HG03095 (cell line): ENCODE measurements at regions not wholly inside any gene's neighbourhood (a gene's known extent, or its start where the extent isn't known, plus 50 kb on each side); places are given as distances from the start of the nearest gene placed in this dataset.
"Not testable (repeated sequence)": the region's sequence is repeated elsewhere in the genome, so short reads cannot be mapped to it uniquely, and the experiment has no call there.

Experiments
- ATAC-seq: cut with Tn5 transposase; IDR thresholded peaks from one replicate; pipeline ENCODE4 v1.9.1; 2021; ENCODE audit warnings: moderate library complexity; ENCODE audit not compliant: unreplicated experiment

GRCh38 chr4:127284236-127284635 lies 348.5 kb upstream of the INTU start:
- ATAC-seq: no peak

GRCh38 chr4:127291316-127291715 lies 341.4 kb upstream of the INTU start:
- no peak for ATAC-seq

DNA sequence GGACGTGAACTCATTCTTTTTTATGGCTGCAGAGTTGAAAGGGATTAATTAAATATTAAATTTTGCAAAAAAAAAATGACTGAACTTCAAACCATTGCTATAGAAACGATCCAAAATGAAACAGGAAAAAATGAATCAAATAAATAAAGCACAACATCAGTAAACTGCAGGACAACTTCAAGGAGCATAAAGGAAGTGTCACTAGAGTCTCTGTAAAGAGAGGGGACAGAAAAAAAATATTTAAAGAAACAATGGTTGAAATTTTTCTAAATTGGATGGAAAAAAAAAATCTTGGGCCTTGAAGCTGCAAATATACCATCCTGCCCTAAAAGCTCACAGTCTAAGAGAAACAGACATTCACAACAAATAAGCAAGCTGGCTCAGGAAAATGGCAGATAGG lies 339.3 kb upstream of the INTU start:
- no peak for ATAC-seq

GRCh38 chr4:127304356-127304755 lies 328.4 kb upstream of the INTU start:
- no peak for ATAC-seq

GRCh38 chr4:127307996-127308395 lies 324.8 kb upstream of the INTU start:
- no peak for ATAC-seq

DNA sequence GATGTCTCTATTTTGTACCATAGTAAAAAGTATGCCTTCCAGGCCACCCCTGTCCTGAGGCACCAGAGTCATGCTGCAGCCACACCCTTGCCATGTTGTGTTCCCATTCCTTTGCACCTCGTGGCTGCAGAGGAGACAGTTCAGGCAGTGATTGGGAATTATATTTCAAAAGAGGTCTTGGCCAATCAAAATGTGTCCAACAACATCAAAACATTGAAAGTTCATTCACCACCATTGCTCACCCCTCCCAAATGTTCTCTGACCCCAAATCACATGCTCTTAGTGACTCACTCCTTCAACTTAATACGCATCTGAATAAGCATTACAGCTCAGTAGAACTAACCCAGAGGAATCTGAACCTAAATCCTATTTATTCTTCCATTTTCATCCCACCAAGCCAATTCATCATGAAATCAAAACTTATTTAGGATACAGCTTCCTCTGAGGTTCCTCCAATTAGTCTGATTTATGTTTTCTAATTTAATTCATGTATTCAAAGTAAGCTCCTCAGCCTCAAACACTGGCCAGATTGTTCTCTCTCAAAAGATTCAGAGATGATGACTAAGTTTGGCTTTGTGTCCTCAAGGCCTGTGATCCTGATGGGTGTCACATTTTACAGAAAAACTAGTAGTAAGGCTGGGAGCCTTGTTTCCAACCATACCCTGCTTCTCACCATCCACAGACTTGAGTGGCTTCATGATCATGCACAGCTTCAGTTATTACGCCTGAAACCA lies 323.2 kb upstream of the INTU start:
- ATAC-seq: no peak

GRCh38 chr4:127311371-127311770 lies 321.4 kb upstream of the INTU start:
- ATAC-seq: no peak

DNA sequence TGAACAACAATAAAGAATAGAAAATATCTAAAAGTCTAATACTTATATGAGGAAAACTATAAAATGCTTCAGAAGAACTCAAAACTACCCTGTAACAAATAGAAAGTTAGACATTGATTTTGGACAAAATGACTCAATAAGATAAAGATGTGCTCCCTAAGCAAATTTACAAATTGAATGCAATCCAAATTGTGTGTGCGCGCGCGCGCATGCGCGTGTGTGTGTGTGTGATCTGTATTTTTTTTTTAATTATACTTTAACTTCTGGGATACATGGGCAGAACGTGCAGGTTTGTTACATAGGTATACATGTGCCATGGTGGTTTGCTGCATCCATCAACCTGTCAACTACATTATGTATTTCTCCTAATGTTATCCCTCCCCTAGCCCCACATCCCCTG lies 320.8 kb upstream of the INTU start:
- no peak for ATAC-seq

GRCh38 chr4:127313767-127314166 lies 319.0 kb upstream of the INTU start:
- ATAC-seq: no peak

DNA sequence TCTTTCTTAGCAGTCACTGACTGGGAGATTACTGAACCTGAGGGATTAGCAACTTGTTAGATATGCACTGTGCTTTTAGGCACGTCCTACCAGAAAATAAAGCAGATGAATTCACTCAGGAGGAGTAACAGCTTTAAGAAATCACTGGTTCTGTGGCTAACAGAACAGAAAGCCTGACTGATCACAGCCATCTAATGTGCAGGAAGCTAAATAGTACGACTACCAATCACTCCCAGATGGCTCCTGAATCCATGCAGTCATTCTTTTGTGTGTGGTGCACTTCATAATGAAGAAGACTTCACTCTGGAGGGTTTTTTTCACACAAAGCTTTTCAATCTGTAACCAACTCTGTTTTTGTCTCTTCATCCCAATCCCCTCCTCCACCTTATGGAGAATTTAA lies 305.3 kb upstream of the INTU start:
- ATAC-seq: no peak

- ATAC-seq: no peak
These were observed 297.6 kb upstream of the INTU start for GRCh38 chr4:127335073-127335620.

GRCh38 chr4:127335732-127336131 lies 297.0 kb upstream of the INTU start:
- no peak for ATAC-seq

- ATAC-seq: not testable (repeated sequence)
These were observed 289.6 kb upstream of the INTU start for GRCh38 chr4:127343123-127343522.

DNA sequence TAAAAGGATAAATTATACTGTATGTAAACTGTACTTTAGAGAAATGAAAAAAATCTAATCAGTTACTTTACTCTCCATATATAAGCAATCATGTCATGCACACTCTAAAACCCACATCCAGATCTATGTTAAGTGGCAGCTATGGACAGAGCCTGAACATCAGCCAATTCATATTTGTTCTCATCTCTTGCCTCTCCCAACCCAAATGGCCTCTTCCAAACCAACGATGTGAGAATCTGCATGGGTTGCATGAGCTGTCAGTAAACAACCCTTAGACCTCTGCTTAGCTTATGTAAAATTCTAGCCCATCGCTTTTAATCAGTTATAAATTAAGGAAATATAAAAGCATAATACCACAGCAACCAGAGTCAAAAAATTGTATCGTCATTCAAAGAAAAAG lies 288.7 kb upstream of the INTU start:
- no peak for ATAC-seq

- ATAC-seq: no peak
These were observed 284.8 kb upstream of the INTU start for GRCh38 chr4:127347936-127348335.

DNA sequence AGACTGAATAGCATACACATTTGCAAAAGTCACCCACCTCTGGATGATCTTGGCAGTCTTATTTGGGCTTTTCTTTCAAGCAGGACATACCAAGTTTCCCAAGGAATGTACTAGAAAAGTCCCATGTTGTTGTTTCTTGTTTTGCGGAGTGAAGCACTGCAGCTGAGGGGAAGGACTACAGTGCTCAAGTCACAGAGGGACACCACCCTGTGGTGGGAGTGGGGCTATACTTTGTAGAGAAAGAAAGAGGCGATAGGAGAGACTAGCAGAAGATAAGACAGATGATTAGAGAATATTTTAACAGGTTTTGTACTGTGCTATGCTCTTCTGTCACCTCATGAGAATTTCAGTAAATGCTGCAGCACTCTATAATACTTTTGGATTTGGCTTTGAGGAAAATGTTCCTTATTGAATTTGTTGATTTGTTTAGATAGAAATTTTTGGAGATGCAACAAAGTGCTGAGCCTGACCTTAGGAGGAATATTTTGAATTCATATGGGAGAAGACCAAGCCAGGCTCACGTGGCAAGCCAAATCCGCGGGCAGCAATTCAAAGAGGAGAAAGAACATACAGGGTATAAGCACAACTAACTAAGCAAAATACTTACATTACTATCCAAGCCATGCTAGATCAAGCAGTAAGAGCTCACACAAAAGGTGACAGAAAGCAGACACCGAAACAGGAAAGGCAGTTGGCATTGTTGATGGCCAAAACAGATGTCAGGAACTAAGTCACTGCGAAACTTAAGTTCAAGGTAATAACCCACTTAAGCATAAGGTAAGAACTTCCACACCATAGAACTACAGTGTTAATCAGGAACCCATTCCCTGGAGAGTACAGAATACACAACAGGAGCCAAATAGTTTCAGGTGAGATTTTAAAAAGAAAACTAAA lies 280.3 kb upstream of the INTU start:
- ATAC-seq: no peak

GRCh38 chr4:127355743-127356142 lies 277.0 kb upstream of the INTU start:
- ATAC-seq: no peak

- no peak for ATAC-seq
These were observed 275.0 kb upstream of the INTU start for GRCh38 chr4:127357765-127358164.

GRCh38 chr4:127362686-127363085 lies 270.1 kb upstream of the INTU start:
- no peak for ATAC-seq

- no peak for ATAC-seq
These were observed 268.4 kb upstream of the INTU start for GRCh38 chr4:127364397-127364796.

DNA sequence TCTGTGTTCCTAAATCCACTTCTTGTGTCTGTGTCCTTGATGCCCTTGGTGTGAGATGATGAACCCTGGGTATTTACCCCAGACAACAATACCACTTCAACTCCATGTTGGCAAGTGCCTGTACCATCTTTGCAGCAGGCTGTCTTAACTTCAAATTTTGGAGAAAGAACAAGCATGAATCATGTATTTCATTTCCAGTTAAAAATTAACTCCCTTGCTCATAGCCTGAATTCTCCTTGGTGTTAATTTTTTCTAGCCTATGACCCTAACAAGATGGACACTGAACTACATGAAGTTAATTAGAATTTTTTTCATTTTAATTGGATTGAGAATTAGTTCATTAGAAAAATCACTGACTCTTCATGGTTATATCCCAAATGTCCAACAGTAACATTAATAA lies 267.8 kb upstream of the INTU start:
- ATAC-seq: no peak

- no peak for ATAC-seq
These were observed 262.2 kb upstream of the INTU start for GRCh38 chr4:127370604-127371003.
